SH-SY5Y (cell line): ENCODE measurements at regions not wholly inside any gene's neighbourhood (a gene's known extent, or its start where the extent isn't known, plus 50 kb on each side); places are given as distances from the start of the nearest gene placed in this dataset.

Source experiments
- GATA2 ChIP-seq: IDR thresholded peaks from 2 replicates; pipeline ENCODE4 v1.6.1; 2011; ENCODE audit warnings: mild to moderate bottlenecking, low read depth, low read length
- GATA3 ChIP-seq: IDR thresholded peaks from 2 replicates; pipeline ENCODE4 v1.6.1; 2011; ENCODE audit warnings: low read depth, mild to moderate bottlenecking, low read length, moderate library complexity

- TF ChIP-seq GATA2 (no peak), GATA3 (no peak)
Observed at GRCh38 chrX:123013141-123013540, 170.9 kb upstream of the GRIA3 start.

DNA sequence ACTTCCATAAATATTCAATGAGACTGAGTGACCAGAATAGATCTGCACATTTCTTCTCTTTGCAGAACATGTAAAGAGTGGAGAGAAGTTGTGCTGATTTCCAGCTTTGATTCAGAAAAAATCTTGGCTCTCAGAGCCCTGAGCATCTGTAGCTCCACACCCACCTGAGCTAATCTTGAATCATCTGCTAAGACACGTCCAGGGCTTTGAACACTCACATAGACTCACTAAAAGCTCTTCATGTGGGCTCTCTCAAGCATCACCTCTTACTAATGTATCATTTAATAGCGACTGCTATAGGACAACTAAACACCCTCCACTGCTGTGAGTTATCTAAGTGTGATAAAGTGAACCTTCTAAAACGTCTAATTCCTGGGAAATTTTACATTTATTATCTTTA lies 147.7 kb upstream of the GRIA3 start:
- TF ChIP-seq GATA2 (no peak), GATA3 (no peak)

DNA sequence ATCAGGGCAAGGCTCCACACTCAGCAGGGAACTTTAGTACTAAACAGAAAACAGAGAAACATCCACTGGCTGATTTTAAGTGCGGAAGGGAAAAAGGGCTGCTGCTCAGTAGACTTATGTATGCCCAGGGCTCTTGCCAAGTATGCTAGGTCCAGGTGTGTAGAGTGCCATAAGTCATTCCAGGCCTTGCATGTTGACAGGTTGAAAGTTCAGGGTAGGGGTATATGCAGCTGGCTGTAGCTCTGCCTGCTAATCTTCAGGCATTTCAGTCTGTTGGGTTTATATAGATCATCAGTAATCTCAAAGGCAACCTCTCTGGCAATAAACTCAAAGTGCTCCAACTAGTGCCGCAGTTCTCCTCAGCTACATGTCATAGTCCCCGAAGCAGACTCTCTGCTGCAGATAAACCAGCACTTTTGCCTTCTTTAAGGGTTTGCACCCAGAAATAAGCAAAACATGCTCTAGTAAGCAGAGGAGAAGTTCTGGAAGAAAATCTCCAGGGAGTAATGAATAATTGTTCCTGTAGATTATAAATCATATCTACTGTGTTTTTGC lies 134.9 kb upstream of the GRIA3 start:
- no peak for TF ChIP-seq GATA3
- TF ChIP-seq GATA2, result no peak

GRCh38 chrX:123060986-123061385 lies 123.1 kb upstream of the GRIA3 start:
- no peak for TF ChIP-seq GATA3
- TF ChIP-seq GATA2, result no peak

- TF ChIP-seq GATA2, result no peak
- TF ChIP-seq GATA3, result no peak
Observed at GRCh38 chrX:123064053-123064452, 120.0 kb upstream of the GRIA3 start.

DNA sequence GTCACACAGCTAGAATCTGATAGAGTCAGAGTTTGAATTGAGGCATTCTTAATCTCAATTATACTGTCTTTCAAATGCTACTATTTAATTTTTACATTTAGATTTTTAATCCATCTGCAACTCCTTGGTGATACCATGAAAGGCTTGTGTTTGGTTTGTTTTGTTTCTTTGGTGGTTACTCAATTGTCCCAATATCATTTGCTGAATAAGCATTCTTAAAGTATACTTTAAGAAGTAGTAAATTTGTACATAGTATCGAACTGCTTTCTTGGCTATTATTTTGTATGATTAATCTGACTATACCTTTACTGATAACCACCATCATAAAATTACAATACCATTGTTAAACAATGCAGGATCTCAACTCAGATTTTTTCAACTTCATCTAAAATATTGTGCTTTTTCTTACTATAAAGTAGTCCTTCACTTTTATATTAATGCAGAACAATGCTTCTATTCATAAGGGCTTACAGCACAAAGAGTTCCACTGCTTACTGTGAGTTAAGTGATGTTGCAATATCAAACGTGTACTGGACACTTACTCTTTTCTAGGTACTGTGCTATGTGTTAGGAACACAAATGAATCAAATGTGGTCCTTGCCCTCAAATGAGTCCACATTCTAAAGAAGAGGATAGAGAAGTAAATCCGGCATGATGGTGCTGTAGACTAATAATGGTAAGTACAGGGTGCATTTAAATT lies 111.2 kb upstream of the GRIA3 start:
- no peak for TF ChIP-seq GATA3
- no peak for TF ChIP-seq GATA2

- TF ChIP-seq GATA3 (no peak), GATA2 (no peak)
Observed at GRCh38 chrX:123075947-123076561, 108.0 kb upstream of the GRIA3 start.

DNA sequence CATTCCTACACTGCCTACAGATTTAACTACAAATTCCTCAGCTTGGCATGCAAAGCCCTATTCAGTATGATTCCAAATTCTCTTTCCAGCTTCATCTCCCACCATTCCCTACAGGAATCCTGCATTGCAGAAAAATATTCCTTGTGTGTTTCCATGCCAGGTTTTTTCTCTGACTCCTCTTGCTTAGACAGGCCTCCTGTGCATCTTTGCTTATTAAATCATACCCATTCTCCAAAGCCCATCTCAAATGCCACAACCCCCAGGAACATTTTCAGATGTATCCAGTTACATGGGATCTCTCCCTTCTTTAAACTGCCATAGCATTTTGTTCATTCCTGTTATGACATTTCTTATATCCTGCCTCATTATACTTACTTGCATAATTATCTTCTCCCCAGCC lies 106.4 kb upstream of the GRIA3 start:
- TF ChIP-seq GATA3, result no peak
- no peak for TF ChIP-seq GATA2

GRCh38 chrX:123080065-123080464 lies 104.0 kb upstream of the GRIA3 start:
- TF ChIP-seq GATA2 (no peak), GATA3 (no peak)

DNA sequence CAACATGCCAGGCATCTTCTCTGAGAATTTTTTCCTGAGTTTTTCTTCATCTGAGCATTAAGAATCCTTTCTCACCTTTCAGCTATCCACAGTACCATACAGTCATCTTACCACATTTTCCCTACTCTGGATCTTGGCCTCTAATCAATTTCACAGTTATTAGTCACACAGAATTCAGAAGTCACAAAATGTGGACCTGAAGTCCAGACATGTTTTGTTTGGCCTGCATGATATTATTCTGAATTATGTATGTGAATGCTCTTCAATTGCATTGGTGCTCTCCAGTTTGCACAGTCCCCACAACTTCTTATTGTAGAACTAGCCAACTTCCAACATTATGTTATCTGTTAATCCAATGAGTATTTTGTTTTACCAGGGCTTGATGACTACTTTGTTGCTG lies 102.3 kb upstream of the GRIA3 start:
- no peak for TF ChIP-seq GATA3
- no peak for TF ChIP-seq GATA2

GRCh38 chrX:123083924-123084323 lies 100.2 kb upstream of the GRIA3 start:
- TF ChIP-seq GATA3 (no peak), GATA2 (no peak)

GRCh38 chrX:123084797-123085196 lies 99.3 kb upstream of the GRIA3 start:
- TF ChIP-seq GATA2, result no peak
- TF ChIP-seq GATA3, result no peak

- TF ChIP-seq GATA3 (no peak), GATA2 (no peak)
Observed at GRCh38 chrX:123085311-123085940, 98.7 kb upstream of the GRIA3 start.

DNA sequence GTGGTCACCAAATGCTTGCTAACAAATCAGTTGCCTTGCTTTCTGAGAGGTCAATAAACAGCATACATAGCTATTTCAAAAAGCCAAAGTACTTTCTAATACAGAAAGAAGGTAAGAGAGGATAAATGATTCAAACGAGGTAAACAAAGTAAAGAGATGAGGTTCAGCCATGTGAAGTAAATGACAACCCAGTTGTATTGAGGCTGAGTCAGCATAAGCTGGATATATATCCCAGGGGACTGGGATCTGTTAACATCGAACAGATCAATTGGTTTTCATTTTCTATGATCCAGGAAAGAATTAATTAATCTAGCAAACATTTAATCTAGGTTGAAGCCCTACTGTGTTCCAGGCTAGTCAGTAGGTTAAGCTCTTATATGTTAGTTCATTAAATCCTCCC lies 97.3 kb upstream of the GRIA3 start:
- TF ChIP-seq GATA3 (no peak), GATA2 (no peak)

- TF ChIP-seq GATA2 (no peak), GATA3 (no peak)
Observed at GRCh38 chrX:123087326-123087725, 96.8 kb upstream of the GRIA3 start.
